GM19328 (cell line): ENCODE measurements at regions not wholly inside any gene's neighbourhood (a gene's known extent, or its start where the extent isn't known, plus 50 kb on each side); places are given as distances from the start of the nearest gene placed in this dataset.
"Not testable (repeated sequence)": the region's sequence is repeated elsewhere in the genome, so short reads cannot be mapped to it uniquely, and the experiment has no call there.

Experiments used
- ATAC-seq: cut with Tn5 transposase; IDR thresholded peaks from one replicate; pipeline ENCODE4 v1.9.1; 2021; ENCODE audit warnings: mild to moderate bottlenecking, moderate library complexity; ENCODE audit not compliant: unreplicated experiment

DNA sequence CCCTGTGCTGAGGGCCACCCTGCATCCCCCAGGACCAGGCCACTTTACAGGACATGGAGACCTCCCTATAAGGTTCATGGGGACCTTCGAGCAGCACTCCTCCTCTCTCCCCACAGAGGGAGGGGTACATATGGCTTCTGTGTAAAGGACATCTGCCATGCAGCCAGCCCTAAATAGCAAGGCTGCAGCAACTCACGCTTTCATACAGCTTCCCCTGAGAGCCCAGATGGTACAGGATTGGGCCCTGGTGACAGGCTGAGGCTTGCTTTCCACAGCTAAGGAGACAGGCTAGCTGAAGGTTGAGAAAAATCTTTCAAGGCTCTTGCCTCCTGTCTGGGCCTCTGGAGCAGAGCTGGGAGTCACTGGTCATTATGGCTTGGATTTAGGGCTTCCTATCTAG lies 147.0 kb upstream of the ZNF366 start:
- ATAC-seq, result no peak

DNA sequence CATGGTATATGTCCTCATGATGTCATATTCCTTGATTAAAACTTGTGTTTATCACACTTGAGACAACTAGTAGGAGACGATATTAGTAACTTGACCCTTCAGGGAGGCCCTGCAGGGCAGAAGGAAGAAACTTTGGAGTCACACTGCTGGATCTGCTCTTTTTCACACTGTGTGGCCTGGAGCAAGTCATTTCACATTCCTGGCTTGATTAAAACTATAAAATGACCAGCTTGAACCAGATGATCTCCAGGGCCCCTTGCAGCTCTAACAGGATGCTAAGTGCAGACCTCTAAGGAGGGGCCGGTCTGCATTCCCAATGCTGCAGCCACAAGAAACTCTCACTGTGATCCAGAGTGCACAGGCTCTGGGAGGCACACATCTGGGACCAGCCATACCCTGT lies 146.4 kb upstream of the ZNF366 start:
- ATAC-seq, result no peak

DNA sequence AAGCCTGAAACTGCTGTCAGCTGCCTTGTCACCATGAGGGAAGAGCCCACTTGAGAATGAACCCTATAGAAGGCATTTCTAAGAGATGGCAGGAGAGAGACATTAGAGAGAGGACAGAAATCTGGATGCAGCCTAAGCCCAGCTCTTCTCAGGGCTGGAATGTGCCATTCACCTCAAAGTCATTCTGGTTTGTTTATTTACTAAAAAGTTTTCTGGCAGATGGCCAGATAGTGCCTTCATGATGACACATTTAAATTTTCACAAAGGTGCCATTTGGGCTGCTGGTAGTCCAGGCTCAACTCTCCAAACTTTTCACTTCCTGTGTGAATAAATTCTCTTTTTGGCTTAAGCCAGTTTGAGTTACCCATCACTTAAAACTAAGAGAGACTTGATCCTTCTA lies 144.6 kb upstream of the ZNF366 start:
- ATAC-seq, result no peak

DNA sequence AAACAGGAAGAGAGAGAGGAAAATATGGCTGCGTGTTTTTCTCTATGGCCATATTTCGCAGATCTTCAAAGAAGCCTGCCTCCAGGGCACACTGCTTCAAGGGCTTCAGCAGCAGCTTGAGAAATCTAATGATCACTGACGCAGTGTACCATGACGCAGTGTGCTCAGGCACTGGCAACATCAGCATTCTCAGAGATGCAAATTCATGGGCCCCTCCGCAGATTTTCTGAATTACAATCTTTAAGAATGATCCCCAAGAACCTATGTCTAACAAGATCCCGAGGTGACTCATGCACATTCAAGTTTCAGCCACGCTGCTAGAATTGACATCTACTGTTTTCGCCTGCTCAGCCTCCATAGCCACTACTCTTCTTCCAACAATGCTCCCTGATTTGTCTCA lies 143.9 kb upstream of the ZNF366 start:
- ATAC-seq, result no peak

DNA sequence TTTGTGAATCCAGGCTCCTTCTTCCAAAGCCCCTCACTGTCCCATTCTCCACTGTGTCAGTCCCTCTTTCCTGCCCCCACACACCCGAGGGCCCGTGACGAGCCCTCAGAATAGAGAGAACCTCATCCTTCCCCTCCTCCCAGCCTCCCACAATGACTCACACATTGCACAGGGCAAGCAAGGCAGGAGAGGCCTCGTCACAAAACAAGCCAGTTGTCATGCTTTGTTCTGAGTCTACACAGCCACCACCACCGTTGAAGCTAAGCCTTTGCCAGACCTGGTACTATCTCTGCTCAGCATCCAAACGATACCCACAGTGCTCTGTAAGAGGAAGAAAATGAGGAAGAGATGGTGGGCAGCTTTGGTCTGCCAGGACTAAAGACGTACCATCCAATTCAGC lies 142.2 kb upstream of the ZNF366 start:
- ATAC-seq, result no peak

DNA sequence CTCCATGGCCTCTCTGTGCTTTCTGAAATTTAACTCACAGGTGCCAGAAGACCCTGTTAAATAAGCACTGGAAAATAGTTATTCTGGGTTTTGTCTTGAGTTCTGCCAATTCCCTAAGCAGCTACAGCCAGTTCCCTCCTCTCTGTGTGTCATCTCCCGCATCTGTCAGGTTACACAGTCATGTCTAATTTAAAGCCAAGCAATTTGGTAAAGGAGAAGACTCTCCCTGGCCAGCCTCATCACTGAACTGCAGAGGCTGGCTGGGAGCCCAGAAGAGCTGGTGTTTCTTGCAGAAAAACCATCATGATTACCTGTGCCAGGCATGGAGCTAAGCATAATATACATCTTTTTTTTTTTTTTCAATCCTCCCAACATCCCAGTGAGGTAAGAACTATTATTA lies 141.3 kb upstream of the ZNF366 start:
- no peak for ATAC-seq

DNA sequence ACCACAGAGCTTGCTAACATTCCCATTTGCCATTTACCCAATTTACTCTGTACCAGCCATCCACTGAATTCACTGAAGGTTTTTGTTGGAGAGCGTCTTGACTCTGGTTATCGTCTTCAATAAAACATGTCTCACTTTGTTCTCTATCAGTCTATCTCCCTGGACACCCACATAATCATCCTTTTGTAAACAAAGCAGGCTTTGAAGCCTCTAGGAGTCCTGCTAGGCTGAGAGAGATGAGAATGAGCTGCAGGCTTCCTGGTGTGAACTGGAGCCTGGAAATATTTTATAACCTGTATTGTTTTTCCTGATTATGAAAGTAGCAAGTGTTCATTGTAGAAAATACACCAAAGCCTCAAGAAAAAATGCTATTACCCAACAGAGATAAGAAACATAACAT lies 140.6 kb upstream of the ZNF366 start:
- no peak for ATAC-seq

DNA sequence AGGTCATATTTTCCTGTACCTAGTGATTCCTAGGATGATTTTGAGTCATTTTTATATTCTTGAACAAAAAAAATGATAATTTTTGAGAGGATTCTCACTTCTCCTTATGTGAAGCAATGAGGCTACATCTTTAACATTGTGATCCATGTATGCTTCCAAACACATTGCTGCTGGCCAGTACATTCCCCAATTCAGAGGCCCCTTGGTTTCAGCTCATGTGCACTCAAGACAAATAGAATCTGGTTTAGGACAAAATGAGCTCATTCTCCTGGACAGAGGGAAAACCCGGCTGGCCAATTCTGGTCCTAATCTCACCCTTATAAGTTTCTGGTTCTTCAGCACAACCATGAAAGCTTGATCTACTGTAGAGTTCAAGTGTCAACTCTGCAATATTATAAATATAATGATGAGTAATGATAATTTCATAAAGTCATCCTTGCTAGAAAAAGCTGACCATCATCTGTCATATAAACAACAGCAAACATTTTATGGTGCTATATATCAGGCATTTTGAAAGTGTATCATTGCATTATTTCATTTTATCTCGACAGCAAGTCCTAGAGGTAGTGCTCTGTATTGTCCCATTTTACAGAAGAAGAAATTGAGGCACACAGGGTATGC lies 139.1 kb upstream of the ZNF366 start:
- ATAC-seq, result no peak

DNA sequence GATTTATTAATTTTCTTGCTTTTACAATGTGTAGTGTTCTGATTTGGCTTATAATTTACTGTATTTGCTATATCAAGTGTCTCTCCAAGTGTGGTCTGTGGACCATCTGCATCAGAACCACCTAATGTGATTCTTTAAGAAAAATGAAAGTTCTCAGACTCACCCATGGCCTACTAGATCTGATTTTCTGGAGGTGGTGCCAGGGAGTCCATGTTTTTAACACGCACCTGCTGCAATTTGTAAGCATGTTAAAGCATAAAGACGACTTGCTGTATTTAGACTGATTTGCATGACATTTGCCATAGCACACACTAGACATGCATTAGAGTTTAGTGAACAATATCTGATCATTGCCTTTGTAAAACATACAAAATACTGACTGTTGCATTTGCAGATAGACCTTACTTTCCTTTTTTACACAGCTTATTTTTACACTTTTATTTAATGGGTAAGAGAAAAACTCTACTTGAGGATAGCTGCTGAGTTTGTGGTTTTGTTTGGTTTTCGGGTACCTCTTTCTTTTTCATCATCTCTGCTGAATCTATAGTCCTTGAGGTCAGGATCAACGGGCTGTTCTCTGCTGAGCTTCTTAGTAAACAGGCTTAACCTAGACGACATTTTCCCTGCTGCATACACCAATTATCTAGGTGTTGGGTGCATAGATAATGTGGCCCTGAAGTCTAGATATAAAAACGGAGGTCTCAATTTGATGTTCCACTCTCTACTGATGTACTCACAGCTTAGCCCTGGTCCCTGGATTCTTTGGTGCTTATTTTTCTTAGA lies 138.0 kb upstream of the ZNF366 start:
- no peak for ATAC-seq

DNA sequence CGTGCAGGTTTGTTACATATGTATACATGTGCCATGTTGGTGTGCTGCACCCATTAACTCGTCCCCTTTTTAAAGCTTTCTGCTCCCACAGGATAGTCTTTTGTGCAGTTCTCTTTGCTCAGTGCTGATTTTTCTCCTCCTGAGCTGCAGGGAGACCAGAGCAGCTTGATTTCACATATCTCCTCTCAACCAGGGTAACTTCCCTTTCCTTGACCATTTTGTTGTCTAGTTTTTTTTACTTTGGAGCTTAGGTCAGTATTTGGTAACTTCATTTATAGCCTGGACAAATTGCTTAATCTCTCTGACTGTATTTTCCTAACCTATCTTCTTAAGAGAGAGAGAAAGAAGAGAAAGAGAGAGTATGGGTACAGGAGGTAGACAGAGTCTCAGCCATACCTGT lies 137.1 kb upstream of the ZNF366 start:
- no peak for ATAC-seq

DNA sequence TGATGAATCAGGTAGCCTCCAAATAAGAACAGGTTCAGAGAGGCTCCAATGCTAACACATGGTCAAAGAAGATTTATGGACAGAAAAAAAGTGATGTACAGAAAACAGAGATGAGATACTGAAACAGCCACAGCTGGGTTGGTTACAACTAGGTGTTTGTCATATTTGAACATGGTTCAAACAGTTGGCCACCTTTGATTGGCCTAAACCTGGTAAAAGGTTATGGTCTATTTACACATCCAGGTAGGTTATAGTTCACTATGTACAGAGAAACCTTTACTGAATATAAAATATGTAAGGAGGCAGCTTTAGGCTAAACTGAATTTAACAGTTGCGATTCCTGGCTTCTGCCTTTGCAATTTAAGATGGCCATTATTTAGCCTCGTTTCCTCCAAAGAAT lies 134.0 kb upstream of the ZNF366 start:
- no peak for ATAC-seq

DNA sequence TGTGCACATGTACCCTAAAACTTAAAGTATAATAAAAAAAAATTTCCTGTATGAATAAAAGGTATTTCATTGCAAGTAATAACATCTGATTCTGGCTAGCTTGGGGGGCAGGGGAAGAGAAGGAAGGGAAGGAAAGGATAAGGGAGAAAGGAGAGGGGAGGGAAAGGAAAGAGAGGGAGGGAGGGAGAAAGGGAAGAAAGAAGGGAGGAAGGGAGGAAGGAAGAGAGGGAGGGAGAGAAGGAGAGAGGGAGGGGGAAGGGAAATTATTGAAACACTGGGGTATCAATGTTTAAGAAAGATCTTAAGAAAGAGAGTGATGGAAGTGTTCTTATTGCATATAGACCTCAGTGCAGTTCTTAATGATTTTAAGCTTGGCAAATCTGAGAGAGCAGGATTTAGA lies 129.8 kb upstream of the ZNF366 start:
- no peak for ATAC-seq

DNA sequence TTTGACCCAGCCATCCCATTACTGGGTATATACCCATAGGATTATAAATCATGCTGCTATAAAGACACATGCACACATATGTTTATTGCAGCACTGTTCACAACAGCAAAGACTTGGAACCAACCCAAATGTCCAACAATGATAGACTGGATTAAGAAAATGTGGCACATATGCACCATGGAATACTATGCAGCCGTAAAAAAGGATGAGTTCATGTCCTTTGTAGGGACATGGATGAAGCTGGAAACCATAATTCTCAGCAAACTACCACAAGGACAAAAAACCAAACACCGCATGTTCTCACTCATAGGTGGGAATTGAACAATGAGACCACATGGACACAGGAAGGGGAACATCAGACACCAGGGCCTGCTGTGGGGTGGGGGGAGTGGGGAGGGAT lies 129.4 kb upstream of the ZNF366 start:
- ATAC-seq, result not testable (repeated sequence)

DNA sequence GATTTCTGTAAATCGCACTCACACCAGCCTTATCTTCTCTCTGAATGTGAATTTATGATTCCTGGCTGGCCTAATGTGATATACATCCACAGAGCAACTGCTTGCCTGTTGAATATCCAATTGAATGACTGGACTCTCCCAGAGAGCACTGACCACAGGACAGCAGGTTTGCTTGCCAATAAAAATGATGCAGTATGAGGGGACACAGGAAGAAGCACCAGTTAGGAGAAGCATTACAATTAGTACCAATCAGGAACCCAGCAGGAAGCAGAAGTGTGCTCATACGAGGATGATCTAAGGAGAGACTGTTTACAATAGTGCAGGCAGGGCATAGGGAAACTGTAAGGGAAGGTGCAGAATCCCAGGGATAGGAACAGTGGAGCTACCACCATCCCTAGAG lies 127.2 kb upstream of the ZNF366 start:
- no peak for ATAC-seq

DNA sequence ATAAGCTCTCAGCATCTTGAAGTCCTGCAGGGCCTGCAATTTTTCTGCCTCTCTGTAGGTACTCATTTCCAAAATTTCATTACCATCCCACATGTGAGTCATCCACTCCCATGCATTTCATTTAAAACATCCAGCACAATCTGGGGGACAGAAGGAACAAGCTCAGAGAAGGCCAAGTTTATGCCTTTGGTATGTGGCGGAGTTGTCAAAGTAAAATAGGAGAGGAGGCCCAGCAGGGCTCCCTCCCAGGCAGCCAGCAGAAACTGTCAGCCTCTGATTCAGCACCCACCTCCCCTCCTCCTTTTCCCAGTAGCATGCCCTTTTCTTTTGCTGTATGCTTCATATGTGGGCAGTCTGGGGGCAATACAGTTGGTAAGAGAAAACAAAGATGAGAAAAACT lies 126.4 kb upstream of the ZNF366 start:
- ATAC-seq, result no peak

DNA sequence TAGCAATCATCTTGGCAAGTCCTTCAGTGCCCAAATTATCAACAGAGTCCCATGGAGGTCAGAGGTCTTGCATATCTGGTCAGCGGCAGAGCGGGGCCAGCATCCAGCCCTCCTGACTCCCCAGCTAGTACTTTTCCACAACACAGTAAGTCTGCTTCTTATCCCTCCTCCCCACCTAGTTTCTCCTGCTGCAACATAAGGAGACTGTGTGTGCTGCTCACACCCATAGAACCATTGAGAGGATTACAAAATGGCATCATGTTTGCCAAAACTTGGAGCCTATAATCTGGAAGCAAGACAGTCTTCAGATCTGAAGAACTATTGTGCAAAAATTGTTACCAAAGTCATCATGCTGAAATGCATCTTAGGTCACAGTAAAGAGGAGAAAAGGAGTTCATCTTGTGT lies 125.8 kb upstream of the ZNF366 start:
- ATAC-seq, result no peak

DNA sequence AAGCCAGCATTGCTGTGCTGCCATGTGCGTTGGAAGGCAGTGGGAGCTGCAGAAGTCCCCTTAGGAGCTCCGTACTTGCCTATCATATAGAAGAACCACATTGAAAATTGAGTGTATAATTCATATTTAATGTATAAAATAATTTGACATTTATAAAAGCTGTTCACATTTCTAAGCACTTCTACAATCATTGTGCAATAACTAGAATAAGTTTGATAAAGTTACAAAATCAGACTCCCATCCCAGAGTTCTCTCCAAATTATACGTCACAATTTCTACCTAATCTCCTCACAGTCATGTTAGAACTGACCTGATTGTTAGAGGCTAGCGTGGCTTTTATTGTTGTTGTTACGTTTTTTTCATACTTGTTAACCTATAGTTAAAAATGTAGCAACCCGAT lies 123.5 kb upstream of the ZNF366 start:
- no peak for ATAC-seq

DNA sequence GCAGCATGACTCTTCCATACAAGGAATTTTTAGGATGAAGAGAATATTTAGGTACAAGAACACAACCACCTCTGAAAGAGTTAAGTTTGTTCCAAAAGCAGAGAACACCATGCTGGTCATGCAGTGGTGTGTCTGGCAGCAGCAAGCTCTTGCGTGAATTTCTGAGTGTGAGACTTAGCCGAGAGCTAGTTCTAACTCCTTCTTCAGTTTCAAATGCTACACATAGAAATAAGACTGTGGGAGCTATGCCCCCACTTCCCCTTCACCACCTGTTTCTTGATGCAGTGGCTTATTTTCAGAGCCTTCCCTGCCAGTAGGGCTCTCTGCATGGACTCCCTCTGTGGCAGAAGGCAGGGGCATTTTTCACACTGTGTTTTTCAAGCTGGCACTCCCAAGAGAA lies 122.9 kb upstream of the ZNF366 start:
- ATAC-seq, result no peak

DNA sequence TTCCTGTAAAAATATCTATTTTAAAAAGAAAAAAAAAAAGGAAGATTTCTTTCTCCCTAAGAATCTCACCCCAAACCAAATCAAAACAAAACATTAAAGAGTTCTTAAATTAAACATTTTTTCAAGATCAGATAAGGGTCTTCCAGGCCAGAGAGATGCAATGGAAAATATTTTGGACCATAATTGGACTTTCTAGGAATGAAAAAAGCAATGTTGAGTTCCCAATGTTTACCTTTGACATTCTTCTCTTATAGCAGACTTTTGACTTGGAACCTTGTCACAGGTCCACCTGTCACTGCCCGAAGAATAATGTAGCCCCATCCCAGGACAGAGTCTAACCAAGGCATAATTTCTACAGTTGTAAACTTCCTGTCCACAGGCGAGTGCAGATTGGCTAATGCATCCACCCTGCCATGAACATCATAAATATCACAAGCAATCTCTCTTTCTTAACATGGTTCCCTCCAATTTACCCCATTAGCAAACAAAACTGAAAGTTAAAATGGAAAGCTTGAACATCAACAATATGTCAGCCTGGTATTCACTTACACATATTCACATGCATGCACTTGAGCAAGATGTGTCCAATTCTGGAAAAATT lies 121.7 kb upstream of the ZNF366 start:
- no peak for ATAC-seq

DNA sequence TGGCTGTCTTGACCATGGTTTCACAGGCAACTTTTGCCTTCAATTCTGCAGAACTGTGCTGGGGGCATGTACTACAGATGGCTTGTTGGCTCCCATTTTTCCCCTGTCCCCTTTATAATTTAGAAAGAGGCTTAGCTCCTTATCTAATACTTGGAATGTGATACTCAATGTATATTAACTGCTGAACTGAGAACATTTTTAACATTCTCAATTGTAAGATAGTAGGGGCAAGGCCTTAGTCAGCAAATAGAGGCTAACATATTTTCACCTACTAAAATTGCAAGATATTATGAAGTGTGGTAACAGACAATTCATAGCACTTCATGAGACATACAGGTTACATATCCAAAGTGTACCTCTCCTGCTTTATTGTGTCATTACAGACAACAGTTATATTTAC lies 118.1 kb upstream of the ZNF366 start:
- no peak for ATAC-seq

DNA sequence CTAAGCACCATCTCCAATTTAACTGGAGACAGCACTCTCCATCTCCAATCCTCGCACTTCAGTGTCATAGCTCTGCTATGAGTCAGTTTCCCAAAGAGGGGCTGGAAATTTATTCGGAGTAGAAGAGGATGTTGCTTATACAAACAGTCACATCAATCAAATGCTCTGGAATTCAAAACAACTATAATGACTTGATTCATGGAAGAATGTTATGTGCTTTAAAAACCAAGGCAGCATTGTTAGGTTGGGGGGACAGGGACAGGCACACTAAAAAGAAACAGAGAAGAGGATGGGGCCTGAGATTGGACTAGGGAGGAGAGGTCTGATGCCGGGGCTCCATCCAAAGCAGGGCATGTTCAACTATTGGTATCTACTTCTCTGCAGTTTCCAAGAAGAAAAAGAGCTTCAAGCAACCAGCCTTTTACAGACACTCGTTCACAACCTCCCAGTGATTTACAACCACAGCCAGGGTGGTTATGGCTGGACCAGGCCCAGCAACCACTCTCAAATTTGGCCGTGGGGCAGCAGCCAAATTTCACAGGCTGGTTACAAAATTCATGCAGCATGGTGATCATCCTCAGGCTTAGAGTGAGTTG lies 117.5 kb upstream of the ZNF366 start:
- no peak for ATAC-seq

DNA sequence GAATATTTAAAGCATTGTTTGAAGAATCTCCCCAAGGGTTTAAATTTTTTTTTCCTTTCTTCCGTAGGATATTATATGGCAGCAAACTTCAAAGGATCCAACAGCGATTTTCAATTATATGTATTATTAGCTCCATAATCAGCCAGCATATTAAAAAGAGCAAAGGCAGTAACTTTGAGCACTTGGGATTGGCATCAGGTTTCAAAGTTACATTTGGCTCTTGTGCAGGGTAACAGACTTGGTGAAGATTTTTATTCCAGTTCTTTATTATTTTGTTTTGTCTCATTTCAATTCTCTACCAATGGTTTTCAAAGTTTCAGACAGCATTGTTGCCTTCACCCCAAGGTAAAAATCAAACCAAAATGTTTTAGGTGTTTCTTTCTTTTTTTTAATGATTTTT lies 116.7 kb upstream of the ZNF366 start:
- no peak for ATAC-seq
